ENCODE measurements at regions not wholly inside any gene's neighbourhood (a gene's known extent, or its start where the extent isn't known, plus 50 kb on each side); places are given as distances from the start of the nearest gene placed in this dataset.

DNA sequence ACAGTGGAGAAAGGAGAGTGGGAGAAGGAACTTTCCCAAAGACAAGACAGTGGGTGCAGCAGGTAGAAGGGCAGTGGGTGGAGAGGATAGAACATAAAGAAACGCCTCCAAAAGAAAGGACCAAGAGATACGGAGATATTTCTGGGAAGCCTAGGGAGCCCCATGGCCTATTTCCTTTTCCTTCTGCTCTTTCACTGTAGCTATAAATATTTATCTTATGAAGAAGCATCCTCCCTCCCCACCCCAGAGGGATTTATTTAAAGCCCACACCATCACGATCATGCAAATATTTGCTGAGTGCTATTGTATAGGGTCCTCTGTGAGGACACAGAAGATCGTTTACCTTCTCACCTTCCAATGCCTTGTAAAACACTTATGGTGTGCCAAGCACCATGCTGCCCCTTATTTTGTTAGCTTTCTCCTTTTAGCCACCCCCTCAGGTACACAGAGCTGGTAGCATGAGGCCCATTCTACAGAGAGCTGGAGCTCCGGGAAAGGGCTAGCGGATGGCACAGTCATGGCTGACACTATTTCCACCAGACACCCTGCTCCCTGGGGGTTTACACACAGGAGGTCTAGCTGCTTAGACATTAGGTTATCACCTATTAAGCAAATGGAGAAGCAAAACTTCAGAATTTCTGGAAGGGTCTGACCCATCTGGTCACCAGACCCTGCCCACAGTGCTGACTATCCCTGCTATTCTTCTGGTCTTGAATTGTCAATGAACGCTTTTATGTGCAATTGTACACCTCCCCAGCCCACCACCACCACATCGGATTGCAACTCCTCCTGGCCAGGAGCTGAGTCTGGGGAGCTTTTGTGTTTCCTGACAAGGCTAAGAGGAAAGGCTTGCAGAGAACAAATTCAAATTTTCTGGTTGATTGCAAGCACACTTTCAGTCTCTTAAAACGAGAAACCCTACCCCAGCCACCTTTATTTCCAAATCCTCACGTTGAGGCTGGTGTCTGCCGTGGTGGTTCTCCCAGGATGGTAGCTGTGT is 91.8 kb upstream of the KLF7 start:
- CTCF ChIA-PET = interaction anchor here (0.7 to 1.4 kb wide), 4 partner anchors 13 to 114 kb away, joined by 3 to 4 read pairs (median 4); no protein-coding TSS in a partner anchor
- Histone ChIP-seq H3K27me3 (replicated peaks in 2 of 5; ENCODE audit: control insufficient read depth in 4 of 5, insufficient read depth in 5 of 5, low read length in 4 of 5) (no peaks in the 10 kb centered on the region), H3K4me1 (ENCODE audit: control extremely low read depth in 1 of 4, control insufficient read depth in 4 of 4, insufficient read depth in 4 of 4, low read length in 3 of 4) (peaks cover 13 to 57% (median 28%) of the 10 kb centered on the region in 4 experiments), H3K36me3 (ENCODE audit: control insufficient read depth in 4 of 4, insufficient read depth in 4 of 4, low read length in 3 of 4) (no peaks in the 10 kb centered on the region), H3K9me3 (ENCODE audit: control extremely low read depth in 1 of 5, control insufficient read depth in 4 of 5, insufficient read depth in 2 of 5, low read depth in 1 of 5, low read length in 4 of 5) (no peaks in the 10 kb centered on the region), H3K27ac (ENCODE audit: insufficient read depth in 1 of 2, low read depth in 1 of 2, low read length in 2 of 2, poor library complexity in 1 of 2, severe bottlenecking in 2 of 2) (no peak overlapping the region), H3K4me3 (ENCODE audit: control insufficient read depth in 1 of 7, extremely low read depth in 1 of 7, insufficient read depth in 4 of 7, low read depth in 2 of 7, low read length in 6 of 7) (no peak overlapping the region)
- no peak for DNase-seq
- 100% methylated on average over 5 of the region's 11 CpGs for WGBS (ENCODE audit: insufficient coverage)
- POLR2A ChIA-PET = no interaction called here

- Histone ChIP-seq H3K4me1 (ENCODE audit: control extremely low read depth in 1 of 4, control insufficient read depth in 4 of 4, insufficient read depth in 4 of 4, low read length in 3 of 4) (peaks cover 13 to 56% (median 28%) of the 10 kb centered on the region in 4 experiments), H3K27ac (ENCODE audit: insufficient read depth in 1 of 2, low read depth in 1 of 2, low read length in 2 of 2, poor library complexity in 1 of 2, severe bottlenecking in 2 of 2) (no peak overlapping the region), H3K27me3 (replicated peaks in 2 of 5; ENCODE audit: control insufficient read depth in 4 of 5, insufficient read depth in 5 of 5, low read length in 4 of 5) (no peaks in the 10 kb centered on the region), H3K36me3 (ENCODE audit: control insufficient read depth in 4 of 4, insufficient read depth in 4 of 4, low read length in 3 of 4) (no peaks in the 10 kb centered on the region), H3K4me3 (ENCODE audit: control insufficient read depth in 1 of 7, extremely low read depth in 1 of 7, insufficient read depth in 4 of 7, low read depth in 2 of 7, low read length in 6 of 7) (no peak overlapping the region), H3K9me3 (ENCODE audit: control extremely low read depth in 1 of 5, control insufficient read depth in 4 of 5, insufficient read depth in 2 of 5, low read depth in 1 of 5, low read length in 4 of 5) (no peaks in the 10 kb centered on the region)
- POLR2A ChIA-PET = no interaction called here
- 51% methylated on average over 6 of the region's 6 CpGs for WGBS (ENCODE audit: insufficient coverage)
- CTCF ChIA-PET = interaction anchor here (0.7 to 1.3 kb wide), 3 partner anchors 13 to 27 kb away, joined by 3 to 4 read pairs (median 4); no protein-coding TSS in a partner anchor
- peak in 2 of 3 donors; percentile 44 for DNase-seq
Observed at GRCh38 chr2:207258263-207258991, 92.7 kb upstream of the KLF7 start.

DNA sequence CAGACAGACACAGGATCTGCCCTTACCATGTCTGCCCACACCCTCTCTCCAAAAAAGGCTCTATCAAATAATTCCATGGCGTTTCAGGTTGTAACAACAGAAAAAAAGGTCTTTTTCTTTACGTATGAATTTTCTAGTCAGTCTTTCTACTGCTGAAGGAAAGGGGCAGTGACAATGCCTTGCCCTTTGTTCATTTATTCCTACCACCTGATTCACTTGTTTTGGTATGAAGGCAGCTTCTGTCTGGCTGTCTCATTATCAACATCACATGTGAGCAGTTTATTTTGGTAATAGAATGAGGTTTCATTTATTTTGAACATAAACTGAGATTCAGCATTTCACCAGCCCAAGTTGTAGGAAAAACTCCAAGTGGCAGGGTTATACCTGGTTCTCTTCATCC is 94.3 kb upstream of the KLF7 start:
- no peak overlapping the region for H3K4me3 ChIP-seq (ENCODE audit: control insufficient read depth in 1 of 7, extremely low read depth in 1 of 7, insufficient read depth in 4 of 7, low read depth in 2 of 7, low read length in 6 of 7)
- H3K27ac ChIP-seq (ENCODE audit: insufficient read depth in 1 of 2, low read depth in 1 of 2, low read length in 2 of 2, poor library complexity in 1 of 2, severe bottlenecking in 2 of 2) = no peak overlapping the region
- WGBS (ENCODE audit: insufficient coverage) = 94% methylated on average over 2 of the region's 2 CpGs
- no peaks in the 10 kb centered on the region for H3K9me3 ChIP-seq (ENCODE audit: control extremely low read depth in 1 of 5, control insufficient read depth in 4 of 5, insufficient read depth in 2 of 5, low read depth in 1 of 5, low read length in 4 of 5)
- no peaks in the 10 kb centered on the region for H3K36me3 ChIP-seq (ENCODE audit: control insufficient read depth in 4 of 4, insufficient read depth in 4 of 4, low read length in 3 of 4)
- ChIA-PET CTCF (interaction anchor here (1.0 kb wide), 1 partner anchor 23 kb away, joined by 3 read pairs; no protein-coding TSS in a partner anchor), POLR2A (interaction anchor here (0.6 kb wide), 1 partner anchor 95 kb away, joined by 3 read pairs; no protein-coding TSS in a partner anchor)
- no peaks in the 10 kb centered on the region for H3K27me3 ChIP-seq (replicated peaks in 2 of 5; ENCODE audit: control insufficient read depth in 4 of 5, insufficient read depth in 5 of 5, low read length in 4 of 5)
- no peak for DNase-seq
- peaks cover 5 to 41% (median 15%) of the 10 kb centered on the region in 4 experiments for H3K4me1 ChIP-seq (ENCODE audit: control extremely low read depth in 1 of 4, control insufficient read depth in 4 of 4, insufficient read depth in 4 of 4, low read length in 3 of 4)

- CTCF ChIA-PET = interaction anchor here (1.0 to 1.5 kb wide), 2 partner anchors 21 to 22 kb away, joined by 3 to 5 read pairs; no protein-coding TSS in a partner anchor
- Histone ChIP-seq H3K9me3 (ENCODE audit: control extremely low read depth in 1 of 5, control insufficient read depth in 4 of 5, insufficient read depth in 2 of 5, low read depth in 1 of 5, low read length in 4 of 5) (no peaks in the 10 kb centered on the region), H3K27me3 (replicated peaks in 2 of 5; ENCODE audit: control insufficient read depth in 4 of 5, insufficient read depth in 5 of 5, low read length in 4 of 5) (no peaks in the 10 kb centered on the region), H3K36me3 (ENCODE audit: control insufficient read depth in 4 of 4, insufficient read depth in 4 of 4, low read length in 3 of 4) (no peaks in the 10 kb centered on the region), H3K4me1 (ENCODE audit: control extremely low read depth in 1 of 4, control insufficient read depth in 4 of 4, insufficient read depth in 4 of 4, low read length in 3 of 4) (peaks cover 3 to 41% (median 19%) of the 10 kb centered on the region in 4 experiments), H3K27ac (ENCODE audit: insufficient read depth in 1 of 2, low read depth in 1 of 2, low read length in 2 of 2, poor library complexity in 1 of 2, severe bottlenecking in 2 of 2) (no peak overlapping the region), H3K4me3 (ENCODE audit: control insufficient read depth in 1 of 7, extremely low read depth in 1 of 7, insufficient read depth in 4 of 7, low read depth in 2 of 7, low read length in 6 of 7) (no peak overlapping the region)
- POLR2A ChIA-PET = no interaction called here
- WGBS (ENCODE audit: insufficient coverage) = 95% methylated on average over 2 of the region's 4 CpGs
- no peak for DNase-seq
Observed at GRCh38 chr2:207260947-207261346, 95.2 kb upstream of the KLF7 start.

DNA sequence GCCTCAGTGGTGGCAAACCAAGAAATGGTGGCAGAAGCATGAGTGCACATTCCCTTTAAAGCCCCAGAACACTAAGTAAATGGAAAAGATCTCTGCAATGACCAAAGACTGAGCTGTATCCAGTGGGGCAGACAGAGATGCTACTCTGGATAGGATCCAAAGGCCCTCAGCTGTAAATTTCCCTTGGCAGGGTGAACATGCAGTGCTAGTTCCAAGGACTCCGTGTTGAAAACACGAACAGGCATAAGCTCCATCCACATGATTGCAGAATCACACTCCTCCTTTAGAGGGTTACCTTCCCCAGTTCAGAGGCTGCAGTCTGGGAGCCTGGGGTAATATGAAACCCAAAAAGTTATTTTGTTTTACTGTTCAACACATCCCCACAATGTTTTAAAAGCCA is 98.6 kb upstream of the KLF7 start:
- no peak overlapping the region for H3K27ac ChIP-seq (ENCODE audit: insufficient read depth in 1 of 2, low read depth in 1 of 2, low read length in 2 of 2, poor library complexity in 1 of 2, severe bottlenecking in 2 of 2)
- CTCF ChIA-PET = interaction anchor here (0.8 kb wide), 1 partner anchor 11 kb away, joined by 3 read pairs; no protein-coding TSS in a partner anchor
- H3K4me3 ChIP-seq (ENCODE audit: control insufficient read depth in 1 of 7, extremely low read depth in 1 of 7, insufficient read depth in 4 of 7, low read depth in 2 of 7, low read length in 6 of 7) = no peak overlapping the region
- DNase-seq = no peak
- POLR2A ChIA-PET = no interaction called here
- no peaks in the 10 kb centered on the region for H3K27me3 ChIP-seq (replicated peaks in 2 of 5; ENCODE audit: control insufficient read depth in 4 of 5, insufficient read depth in 5 of 5, low read length in 4 of 5)
- 100% methylated on average over 1 of the region's 2 CpGs for WGBS (ENCODE audit: insufficient coverage)
- no peaks in the 10 kb centered on the region for H3K36me3 ChIP-seq (ENCODE audit: control insufficient read depth in 4 of 4, insufficient read depth in 4 of 4, low read length in 3 of 4)
- H3K9me3 ChIP-seq (ENCODE audit: control extremely low read depth in 1 of 5, control insufficient read depth in 4 of 5, insufficient read depth in 2 of 5, low read depth in 1 of 5, low read length in 4 of 5) = no peaks in the 10 kb centered on the region
- H3K4me1 ChIP-seq (ENCODE audit: control extremely low read depth in 1 of 4, control insufficient read depth in 4 of 4, insufficient read depth in 4 of 4, low read length in 3 of 4) = peaks cover 0 to 20% (median 14%) of the 10 kb centered on the region in 4 experiments

DNA sequence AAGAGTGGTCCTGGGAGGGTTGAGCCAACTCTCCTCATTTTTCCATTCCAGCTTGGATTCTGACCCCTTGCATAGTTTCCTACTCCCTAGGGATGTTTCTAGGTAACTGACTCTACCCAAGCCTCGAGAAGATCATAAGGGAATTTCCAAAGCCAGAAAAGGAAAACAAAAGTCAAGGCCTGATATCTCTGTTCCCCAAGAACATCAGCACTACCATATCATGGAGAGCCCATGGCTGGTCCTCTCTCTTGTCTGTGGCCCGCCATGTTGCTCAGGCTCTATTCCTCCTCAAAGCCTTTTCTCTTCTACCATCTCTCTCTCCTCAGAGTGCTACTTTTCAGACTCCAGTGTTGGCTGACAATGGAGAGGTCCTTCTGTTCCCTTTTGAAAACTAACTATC is 99.6 kb upstream of the KLF7 start:
- DNase-seq = no peak
- 100% methylated on average over 2 of the region's 2 CpGs for WGBS (ENCODE audit: insufficient coverage)
- Histone ChIP-seq H3K4me3 (ENCODE audit: control insufficient read depth in 1 of 7, extremely low read depth in 1 of 7, insufficient read depth in 4 of 7, low read depth in 2 of 7, low read length in 6 of 7) (no peak overlapping the region), H3K4me1 (ENCODE audit: control extremely low read depth in 1 of 4, control insufficient read depth in 4 of 4, insufficient read depth in 4 of 4, low read length in 3 of 4) (peaks cover 0 to 22% (median 14%) of the 10 kb centered on the region in 4 experiments), H3K27ac (ENCODE audit: insufficient read depth in 1 of 2, low read depth in 1 of 2, low read length in 2 of 2, poor library complexity in 1 of 2, severe bottlenecking in 2 of 2) (no peak overlapping the region), H3K9me3 (ENCODE audit: control extremely low read depth in 1 of 5, control insufficient read depth in 4 of 5, insufficient read depth in 2 of 5, low read depth in 1 of 5, low read length in 4 of 5) (no peaks in the 10 kb centered on the region), H3K27me3 (replicated peaks in 2 of 5; ENCODE audit: control insufficient read depth in 4 of 5, insufficient read depth in 5 of 5, low read length in 4 of 5) (no peaks in the 10 kb centered on the region), H3K36me3 (ENCODE audit: control insufficient read depth in 4 of 4, insufficient read depth in 4 of 4, low read length in 3 of 4) (no peaks in the 10 kb centered on the region)
- POLR2A ChIA-PET = interaction anchor here (1.5 kb wide), 1 partner anchor 26 kb away, joined by 4 read pairs; no protein-coding TSS in a partner anchor
- CTCF ChIA-PET = interaction anchor here (1.0 to 1.9 kb wide), 2 partner anchors 26 to 98 kb away, joined by 4 to 6 read pairs; no protein-coding TSS in a partner anchor

Measured in common myeloid progenitor, CD34-positive (primary cell).